ENCODE measurements at regions not wholly inside any gene's neighbourhood (a gene's known extent, or its start where the extent isn't known, plus 50 kb on each side); places are given as distances from the start of the nearest gene placed in this dataset.

- no peak for DNase-seq (ENCODE audit: low read depth, low spot score)
These were observed 587.1 kb downstream of the LMO4 start for GRCh38 chr1:87915771-87916170.

- DNase-seq (ENCODE audit: low read depth, low spot score): no peak
These were observed 588.3 kb downstream of the LMO4 start for GRCh38 chr1:87916965-87917364.

DNA sequence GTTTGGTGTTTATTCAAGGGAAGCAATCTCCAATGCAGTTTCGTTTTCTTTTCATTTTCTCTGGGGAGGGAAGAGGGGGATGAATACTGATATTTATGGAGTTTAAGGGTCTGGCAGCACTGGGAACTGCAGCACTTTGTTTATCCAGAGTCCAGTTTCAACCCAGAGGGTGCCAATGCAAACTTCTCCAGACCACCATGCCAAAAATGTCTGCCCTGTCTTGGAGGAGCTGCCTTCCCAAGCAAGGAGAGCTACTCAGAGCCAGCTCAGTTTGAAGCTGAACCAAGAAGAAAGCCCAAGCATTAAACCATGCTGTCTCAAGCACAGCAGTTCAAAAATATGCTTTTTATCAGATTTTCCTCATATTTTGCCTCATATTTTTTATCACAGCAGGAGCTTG is 589.7 kb downstream of the LMO4 start:
- no peak for DNase-seq (ENCODE audit: low read depth, low spot score)

DNA sequence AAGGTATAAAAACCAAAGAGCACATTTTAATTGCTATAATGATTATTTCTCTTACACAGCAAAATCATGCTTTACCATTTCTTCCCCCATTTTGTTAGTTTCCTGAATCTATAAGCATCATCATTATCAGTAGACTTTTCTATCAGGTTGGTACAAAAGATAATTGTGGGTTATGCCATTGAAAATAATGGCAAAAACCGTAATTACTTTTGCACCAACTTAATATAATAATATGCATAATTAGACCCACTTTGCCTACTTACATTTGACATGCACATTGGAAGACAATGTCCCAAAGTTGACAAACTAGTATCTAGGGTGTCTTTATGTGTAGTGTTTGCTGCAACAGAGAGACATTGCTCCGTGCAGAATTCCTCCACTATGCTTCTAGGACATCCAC is 594.2 kb downstream of the LMO4 start:
- DNase-seq (ENCODE audit: low read depth, low spot score): no peak

- DNase-seq (ENCODE audit: low read depth, low spot score): no peak
These were observed 597.6 kb downstream of the LMO4 start for GRCh38 chr1:87926131-87926830.

DNA sequence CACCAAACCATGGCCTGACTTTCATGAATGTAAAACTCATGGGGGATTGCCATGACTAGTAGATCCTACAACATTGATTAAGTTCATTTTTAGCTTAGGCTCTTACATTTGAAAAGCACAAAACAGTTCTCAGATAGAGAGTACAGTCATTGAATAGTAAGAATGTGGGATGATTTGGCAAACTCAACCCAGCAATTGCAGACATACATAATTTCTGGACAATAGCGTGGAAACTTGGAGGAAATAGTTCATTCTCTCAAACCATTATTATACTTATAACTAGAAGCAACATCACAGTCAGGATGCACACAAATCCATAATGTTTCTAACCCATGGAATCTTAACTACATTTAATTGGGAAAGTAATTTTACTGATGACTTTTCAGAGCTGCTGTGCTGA is 598.2 kb downstream of the LMO4 start:
- DNase-seq (ENCODE audit: low read depth, low spot score): no peak

- DNase-seq (ENCODE audit: low read depth, low spot score): no peak
These were observed 599.0 kb downstream of the LMO4 start for GRCh38 chr1:87927391-87928280.

DNA sequence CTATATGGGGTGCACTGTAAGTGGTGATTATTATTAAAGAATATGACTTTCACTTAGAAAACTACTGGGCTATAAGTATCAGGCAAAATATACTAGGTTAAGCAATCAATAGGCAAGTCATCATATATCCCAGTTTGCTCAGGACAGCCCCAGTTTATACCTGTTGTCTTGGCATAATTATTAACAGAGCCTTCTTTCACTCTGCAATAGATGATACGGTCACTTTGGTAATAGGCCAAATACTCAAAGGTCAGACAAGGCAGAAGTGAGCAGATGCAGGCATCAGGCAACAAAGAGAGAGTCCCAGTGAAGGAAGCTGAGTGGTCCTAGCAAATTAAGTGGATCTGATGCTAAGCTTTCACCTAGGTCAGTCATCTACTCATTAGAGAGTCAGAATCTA is 599.9 kb downstream of the LMO4 start:
- DNase-seq (ENCODE audit: low read depth, low spot score): no peak

DNA sequence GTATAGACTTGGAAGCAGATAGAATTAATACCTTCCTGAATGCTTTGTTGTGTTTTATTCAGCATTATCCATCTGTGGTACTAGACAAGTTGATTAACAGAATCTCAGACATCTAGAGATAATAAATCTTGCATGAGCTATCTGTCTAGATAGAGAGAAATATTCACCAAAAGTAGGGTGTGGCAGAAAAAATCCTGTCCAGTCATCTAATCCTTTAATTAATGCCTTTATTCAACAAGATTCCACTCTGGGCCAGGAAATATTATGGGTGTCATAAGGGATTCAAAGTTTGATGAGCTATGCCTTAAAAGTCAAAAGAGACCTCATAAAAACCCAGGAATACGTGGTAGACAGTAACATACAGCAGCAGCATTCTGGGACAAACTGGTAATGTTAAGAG is 601.2 kb downstream of the LMO4 start:
- no peak for DNase-seq (ENCODE audit: low read depth, low spot score)

DNA sequence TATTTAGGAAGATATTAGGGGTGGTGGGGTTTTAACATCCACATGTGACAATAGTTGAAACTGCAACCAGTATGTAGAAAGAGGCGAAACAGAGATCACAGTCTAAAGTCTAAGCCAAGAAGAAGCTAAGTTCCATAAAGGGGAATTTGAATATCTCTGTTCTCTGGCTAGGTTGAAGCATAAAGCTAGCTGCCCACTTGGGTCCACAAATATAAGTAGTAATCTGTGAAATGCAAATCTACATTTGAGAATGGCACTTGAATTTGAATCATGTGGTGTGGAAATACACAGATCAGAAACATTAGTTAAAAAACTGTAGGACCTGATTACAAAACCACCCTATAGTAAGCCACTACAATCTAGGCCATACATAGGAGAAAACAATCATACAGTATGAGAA is 602.1 kb downstream of the LMO4 start:
- DNase-seq (ENCODE audit: low read depth, low spot score): no peak

DNA sequence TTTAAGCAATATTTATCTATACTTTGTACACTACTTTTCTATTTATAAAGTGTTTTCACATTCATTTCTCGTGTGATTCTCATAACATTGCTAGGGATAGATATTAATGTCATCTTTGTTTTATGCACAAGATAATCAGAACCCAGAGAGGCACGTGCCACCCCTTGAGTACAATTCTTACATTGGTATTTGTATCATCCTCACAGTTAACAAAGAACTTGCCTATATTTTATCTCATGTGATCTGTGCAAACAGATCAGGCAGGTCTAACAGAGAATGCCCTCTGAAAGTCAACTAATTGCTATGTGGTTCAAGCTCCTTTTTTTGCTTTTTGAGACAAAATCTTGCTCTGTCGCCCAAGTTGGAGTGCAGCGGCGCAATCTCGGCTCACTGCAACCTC is 604.5 kb downstream of the LMO4 start:
- no peak for DNase-seq (ENCODE audit: low read depth, low spot score)

DNA sequence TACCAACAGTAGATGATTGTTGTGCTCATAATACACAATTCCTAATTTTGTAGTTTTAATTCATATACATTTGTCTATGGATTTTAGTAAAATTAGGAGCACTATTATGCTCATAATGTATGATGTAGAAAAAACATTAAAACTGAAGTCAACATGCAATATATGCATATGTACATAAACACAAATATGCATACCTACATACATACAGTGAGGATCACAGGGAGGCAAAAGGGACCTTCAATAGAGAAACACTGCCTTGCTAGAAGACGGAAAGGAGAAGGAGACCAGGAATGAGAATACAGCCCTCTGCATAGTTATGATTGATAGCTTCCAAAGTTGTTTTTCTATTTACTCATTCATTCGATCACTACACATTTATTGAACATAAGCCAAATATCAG is 606.5 kb downstream of the LMO4 start:
- no peak for DNase-seq (ENCODE audit: low read depth, low spot score)

DNA sequence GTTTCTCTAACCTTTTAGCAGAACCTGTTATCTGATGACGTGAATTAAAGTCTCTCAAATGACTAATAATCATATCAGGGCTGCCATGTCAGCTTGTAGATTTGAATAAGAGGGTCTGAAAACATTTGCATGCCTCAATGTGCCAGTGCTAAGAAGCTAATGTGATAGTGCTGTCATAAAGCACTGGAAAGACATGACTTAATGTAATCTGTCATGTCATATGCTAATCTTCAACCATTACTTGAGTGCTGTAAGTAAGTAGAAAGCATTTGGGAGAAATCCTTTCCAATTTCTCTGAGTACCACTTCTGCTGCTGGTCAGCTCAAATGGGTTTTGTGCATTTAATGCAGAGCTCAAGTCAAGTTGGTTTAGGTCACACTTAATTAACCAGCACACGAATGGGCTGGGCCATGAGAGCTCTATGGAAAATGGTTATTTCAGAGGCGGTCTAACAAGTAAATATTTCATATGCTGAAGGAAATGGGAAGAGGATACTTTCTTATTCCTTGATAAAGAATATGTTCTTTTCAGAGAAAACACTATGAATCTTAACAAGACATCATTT is 609.2 kb downstream of the LMO4 start:
- DNase-seq (ENCODE audit: low read depth, low spot score): no peak

DNA sequence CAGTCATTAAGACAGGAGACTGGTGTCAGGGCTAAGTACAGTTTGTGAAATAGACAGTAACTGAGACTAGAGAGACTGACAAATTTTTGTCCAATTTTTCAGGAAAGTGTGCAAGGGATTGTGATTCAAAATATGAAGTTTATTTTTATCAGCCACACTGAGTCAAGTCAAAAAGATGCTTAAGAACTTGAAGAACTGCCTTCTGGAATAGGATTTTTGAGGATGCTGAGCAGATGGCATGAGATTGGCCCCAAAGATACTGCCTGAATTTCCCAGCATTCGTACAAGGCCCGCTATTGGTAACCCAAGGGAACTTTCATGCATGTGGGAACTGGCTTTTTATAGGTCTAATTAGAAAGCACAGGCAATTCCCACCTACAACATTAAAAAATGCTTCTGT is 610.0 kb downstream of the LMO4 start:
- no peak for DNase-seq (ENCODE audit: low read depth, low spot score)

- DNase-seq (ENCODE audit: low read depth, low spot score): no peak
These were observed 610.8 kb downstream of the LMO4 start for GRCh38 chr1:87939444-87939843.

DNA sequence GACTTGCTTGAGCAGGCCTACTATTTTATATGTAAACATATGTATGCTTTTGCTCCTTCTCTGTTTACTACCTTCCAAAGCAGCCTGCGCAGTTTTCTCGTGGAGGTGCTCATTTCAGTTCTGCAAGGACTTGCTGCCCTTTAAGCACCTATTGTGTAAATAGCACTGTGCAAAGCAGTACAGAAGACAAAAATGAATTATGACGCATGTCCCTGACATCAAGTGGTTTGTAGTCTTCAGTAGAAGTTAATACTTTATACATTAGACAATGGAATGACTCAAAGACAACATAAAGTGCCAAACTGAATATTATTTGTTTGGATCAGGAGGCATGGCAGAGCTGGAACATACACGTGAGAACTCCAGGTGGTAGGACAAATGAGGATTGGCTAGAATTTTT is 611.7 kb downstream of the LMO4 start:
- no peak for DNase-seq (ENCODE audit: low read depth, low spot score)

DNA sequence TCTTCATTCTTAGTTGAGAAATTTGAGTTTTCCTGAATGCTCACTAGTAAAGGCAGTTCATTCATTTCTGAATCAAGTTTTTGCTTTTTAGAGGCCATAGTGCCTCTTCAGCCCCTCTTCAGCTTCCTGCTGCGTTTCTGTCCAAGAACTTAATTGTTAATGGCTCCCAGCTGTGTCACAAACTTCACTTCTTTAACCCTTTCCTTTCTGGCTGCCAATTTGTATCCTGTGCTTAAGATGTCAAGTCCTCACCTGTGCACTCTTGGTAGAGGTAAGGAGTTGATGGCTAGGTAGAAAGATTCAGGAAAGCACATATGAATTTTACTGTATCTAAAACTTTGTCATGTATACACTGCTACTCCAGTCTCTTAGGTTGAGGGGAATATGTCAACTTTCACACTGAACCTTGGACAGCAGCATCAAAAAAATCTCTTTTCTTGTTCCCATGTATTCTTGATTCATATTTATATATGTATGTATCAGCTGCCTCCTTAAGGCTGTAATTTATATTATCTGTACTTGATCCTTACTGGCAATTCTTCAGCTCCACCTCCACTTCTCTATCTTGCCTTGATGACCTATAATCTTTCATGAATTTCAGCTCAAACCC is 612.8 kb downstream of the LMO4 start:
- peak; percentile 15 for DNase-seq (ENCODE audit: low read depth, low spot score)

- no peak for DNase-seq (ENCODE audit: low read depth, low spot score)
These were observed 613.5 kb downstream of the LMO4 start for GRCh38 chr1:87942165-87942564.

GRCh38 chr1:87949711-87950110 is 621.0 kb downstream of the LMO4 start:
- no peak for DNase-seq (ENCODE audit: low read depth, low spot score)

- DNase-seq (ENCODE audit: low read depth, low spot score): no peak
These were observed 621.7 kb downstream of the LMO4 start for GRCh38 chr1:87950369-87950768.

DNA sequence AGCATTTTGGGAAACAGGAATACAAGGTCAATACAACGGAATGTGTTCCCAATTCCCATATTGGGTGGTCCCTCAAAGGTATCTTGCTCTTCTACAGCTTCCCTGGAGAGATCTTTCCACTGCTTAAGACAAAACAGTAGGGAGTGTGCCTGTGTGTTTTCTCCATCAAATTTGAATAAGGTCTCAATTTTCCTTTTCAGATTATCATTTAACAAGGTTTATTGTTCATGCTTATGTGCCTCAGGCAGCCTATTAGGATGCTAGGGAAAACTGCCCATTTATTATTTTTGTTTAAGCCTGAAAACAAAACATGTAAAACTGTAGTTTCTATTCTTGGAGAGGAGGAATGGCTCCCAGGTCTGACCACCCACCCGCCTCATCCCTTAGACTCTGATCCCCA is 622.7 kb downstream of the LMO4 start:
- DNase-seq (ENCODE audit: low read depth, low spot score): no peak

DNA sequence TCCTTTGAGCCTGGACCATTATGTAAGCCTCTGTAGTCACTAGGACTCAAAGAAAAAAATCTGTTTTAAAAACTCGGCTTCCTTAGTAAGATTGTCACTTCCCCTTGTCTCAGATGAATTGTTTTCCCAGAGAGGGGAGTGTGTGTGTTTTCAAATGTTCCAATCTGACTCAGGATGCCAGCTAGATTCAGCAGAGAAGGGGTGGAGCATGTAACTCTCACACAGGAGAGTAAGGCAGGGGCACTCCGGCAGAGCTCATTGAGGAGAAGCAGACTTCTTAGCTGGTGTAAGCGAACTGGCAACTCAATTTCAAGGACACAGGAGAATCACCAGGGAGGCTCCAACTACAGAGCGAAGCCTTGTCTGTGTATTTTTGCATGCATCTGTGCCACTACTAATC is 623.2 kb downstream of the LMO4 start:
- no peak for DNase-seq (ENCODE audit: low read depth, low spot score)
